GM11168 (cell line): ENCODE measurements at regions not wholly inside any gene's neighbourhood (a gene's known extent, or its start where the extent isn't known, plus 50 kb on each side); places are given as distances from the start of the nearest gene placed in this dataset.

ENCODE experiments used
- in situ Hi-C: fragments of 300-500 bp; cut with MboI; formaldehyde crosslinking; loops from one replicate; pipeline ENCODE4 v1.12.0; 2022; ENCODE audit warnings: low sequenced_read_pairs; ENCODE audit not compliant: unreplicated experiment

DNA sequence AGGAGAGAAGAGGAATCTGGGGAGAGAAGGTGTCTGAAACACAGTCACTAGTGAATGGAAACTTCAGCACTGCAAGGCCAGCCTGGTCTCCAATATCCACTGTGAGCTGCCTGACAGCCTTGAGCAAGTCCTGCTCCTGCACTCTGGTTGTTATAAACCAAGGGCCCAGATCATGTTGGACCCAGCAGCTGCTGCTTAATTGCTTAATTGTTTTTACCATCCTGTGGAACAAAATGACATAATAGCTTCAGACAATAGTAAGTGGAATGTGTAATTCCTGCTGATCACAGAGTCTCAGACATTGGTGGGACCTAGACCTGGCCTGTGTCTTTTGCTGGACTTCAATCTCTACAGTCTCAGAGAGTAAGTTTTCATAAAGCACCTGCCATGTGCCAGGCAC, 833.7 kb downstream of the TFAP2A start:
- in situ Hi-C loops = no loop called here

DNA sequence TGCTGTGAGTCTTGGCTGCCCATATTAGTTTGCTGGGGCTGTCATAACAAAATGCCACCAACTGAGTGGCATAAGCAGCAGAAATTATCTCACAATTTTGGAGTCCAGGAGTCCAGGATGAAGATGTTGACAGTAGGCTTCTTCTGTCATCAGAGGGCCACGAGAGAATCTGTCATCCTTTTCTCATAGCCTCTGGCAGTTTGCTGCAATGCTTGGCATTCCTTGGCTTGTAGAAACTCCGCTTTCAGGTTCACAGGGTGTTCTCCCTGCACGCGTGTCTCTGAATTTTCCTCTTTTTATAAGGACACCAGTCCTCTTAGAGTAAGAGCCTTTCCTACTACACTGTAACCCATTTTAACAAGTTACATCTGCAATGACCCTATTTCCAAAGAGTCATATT, 838.4 kb downstream of the TFAP2A start:
- in situ Hi-C loops = no loop called here

GRCh38 chr6:9566096-9566495, 848.8 kb downstream of the TFAP2A start:
- in situ Hi-C loops = no loop called here

DNA sequence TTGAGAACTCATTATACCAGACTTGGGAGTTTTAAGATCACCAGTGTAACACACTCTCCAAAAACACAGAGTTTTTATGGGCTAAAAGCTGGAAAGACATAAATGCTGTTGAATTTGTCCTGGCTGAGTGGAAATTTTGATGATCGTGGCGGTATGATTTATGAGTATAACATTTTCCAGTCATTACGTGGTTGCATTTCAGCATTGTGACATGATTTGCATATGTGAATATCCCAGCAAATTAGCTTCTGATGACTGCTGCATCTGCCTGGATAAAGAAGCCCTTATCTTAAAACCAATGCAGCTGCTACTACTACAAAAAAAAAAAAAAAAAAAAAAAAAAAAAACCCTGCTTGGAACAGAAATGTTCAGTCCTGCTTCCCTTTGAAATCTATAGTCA, 850.9 kb downstream of the TFAP2A start:
- in situ Hi-C loops = no loop called here

- in situ Hi-C loops = no loop called here
Measured at GRCh38 chr6:9563568-9563967, 851.3 kb downstream of the TFAP2A start.

DNA sequence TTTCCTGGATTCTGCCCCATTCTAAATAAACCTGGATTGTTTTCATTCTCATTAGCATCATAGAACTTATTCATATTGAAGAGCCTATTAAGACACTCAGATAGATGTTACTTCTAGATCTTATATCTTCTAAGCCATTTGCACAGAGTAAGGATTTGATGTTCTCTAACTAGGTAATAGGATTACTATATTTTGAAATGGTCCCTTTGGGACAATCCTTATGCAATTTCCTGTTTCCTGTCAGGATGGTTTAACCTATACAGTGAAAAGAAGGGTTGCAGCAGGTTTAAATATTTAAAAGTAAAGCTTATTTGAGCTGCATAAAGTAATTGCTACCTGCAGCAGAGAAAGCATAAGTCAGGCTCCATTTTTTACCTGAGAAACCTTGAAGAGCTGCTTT, 860.1 kb downstream of the TFAP2A start:
- in situ Hi-C loops = no loop called here

DNA sequence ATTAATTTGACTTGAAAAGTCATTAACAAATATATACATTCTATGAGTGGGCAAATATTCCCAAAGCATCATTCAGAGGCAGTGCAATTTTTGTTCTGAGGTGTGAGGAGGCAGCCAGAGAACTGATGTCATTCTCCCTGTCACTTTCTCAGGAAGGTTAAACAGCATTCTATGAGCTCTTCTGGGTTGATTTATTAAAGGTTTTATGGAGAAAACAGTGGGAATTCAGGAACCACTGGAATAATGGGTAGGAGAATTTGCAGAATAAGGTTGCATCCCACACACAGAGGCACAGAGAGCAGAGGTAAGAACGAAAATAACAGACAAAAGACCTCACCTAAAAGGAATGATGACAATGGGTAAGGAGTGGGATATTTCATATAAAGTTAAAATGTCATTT, 860.6 kb downstream of the TFAP2A start:
- in situ Hi-C loops = no loop called here

DNA sequence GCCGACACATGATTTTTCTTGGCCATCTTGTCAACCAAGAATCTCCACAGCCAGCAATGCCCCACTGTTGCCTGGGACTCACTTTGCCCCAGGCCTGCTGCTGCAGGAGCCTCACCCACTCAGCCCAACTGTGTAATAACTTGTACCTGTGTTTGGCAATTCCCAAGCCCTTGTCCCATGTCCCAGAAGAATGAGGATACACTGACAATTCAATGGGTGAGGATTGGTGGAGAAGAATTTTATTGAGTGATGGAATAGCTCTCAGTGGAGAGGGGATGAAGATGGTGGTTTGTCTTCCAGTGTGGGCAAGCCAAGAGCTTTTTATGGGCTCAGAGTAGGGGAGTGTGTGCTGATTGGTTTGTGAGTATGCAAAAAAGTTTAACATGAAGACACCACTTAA, 861.9 kb downstream of the TFAP2A start:
- in situ Hi-C loops = no loop called here

- in situ Hi-C loops = loop anchor here (25.0 kb wide), 1 partner anchor 894 kb away; no protein-coding TSS in a partner anchor
Measured at GRCh38 chr6:9543649-9544048, 871.2 kb downstream of the TFAP2A start.

DNA sequence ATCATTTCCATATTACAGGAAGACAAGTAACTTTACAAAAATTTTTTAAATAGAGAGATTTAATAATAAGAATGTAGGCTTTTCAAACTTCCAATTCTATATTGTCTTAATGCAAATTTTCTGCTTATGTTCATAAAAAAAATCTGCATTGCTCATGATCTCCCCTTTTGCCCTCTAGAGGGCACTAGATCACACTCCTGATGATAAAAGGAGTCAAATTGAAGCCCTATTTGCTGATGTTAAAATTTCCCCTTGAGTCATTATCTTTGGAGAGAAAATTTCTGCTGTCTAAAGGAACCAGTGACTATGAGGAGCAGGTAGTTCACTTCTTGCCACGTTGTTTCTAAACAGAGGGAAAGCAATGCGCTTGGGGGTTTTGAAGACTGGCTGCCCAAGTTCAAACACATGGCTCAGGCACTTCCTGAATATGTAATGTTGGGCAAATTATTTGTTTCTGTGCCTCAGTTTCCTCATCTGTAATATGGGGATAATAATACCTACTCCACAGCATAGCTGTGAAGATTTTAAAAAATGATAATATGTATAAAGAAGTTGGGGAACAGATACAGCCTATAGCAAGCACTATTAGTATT, 874.2 kb downstream of the TFAP2A start:
- in situ Hi-C loops = loop anchor here (25.0 kb wide), 1 partner anchor 897 kb away; no protein-coding TSS in a partner anchor

GRCh38 chr6:9540126-9540525, 874.7 kb downstream of the TFAP2A start:
- in situ Hi-C loops = loop anchor here (25.0 kb wide), 1 partner anchor 897 kb away; no protein-coding TSS in a partner anchor

DNA sequence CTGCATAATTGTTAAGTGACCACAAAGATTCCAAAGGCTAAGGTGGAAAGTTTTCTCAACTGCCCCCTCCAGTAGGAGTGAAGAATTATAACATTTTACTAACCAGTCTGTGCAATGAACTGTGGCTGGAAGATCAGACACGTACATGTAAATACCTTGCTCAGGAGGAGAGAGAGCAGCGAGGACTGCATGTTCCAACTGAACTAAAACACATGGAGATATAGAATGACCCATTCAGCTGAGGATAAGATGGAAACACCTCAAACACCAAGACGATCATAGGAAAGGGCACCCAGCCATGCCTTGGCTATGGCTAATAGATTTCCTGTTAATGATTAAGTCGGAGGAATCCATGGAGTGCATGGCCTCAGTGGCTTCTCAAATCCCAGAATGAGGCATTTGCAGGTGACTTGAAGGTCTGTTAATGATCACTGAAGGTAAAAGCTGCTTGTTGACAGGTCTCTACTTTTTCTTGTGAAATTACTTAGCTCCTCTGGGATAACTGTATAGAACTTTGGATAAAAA, 875.6 kb downstream of the TFAP2A start:
- in situ Hi-C loops = loop anchor here (25.0 kb wide), 1 partner anchor 898 kb away; no protein-coding TSS in a partner anchor

DNA sequence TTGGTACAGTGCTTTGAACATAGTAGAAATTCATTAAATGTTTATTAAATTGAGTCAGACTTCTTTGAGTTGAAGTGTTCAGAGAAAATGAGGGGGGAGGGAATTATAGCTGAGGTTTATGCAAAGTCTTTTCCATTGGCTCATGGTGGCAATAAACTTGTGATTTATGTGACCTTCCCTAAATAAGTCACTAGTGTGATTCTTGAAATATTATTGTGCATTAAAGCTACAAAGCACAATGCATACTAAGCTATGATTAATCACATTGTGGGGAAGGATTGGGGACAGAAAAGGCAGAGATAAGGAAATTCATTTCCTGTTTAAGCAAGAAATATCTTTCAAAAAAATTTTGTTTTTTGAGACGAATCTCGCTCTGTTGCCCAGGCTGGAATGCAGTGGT, 877.5 kb downstream of the TFAP2A start:
- in situ Hi-C loops = loop anchor here (25.0 kb wide), 1 partner anchor 900 kb away; no protein-coding TSS in a partner anchor

- in situ Hi-C loops = loop anchor here (25.0 kb wide), 1 partner anchor 902 kb away; no protein-coding TSS in a partner anchor
Measured at GRCh38 chr6:9535106-9535505, 879.8 kb downstream of the TFAP2A start.

- in situ Hi-C loops = loop anchor here (25.0 kb wide), 1 partner anchor 904 kb away; no protein-coding TSS in a partner anchor
Measured at GRCh38 chr6:9532621-9533557, 882.0 kb downstream of the TFAP2A start.

- in situ Hi-C loops = loop anchor here (25.0 kb wide), 1 partner anchor 910 kb away; no protein-coding TSS in a partner anchor
Measured at GRCh38 chr6:9527679-9528286, 887.1 kb downstream of the TFAP2A start.

DNA sequence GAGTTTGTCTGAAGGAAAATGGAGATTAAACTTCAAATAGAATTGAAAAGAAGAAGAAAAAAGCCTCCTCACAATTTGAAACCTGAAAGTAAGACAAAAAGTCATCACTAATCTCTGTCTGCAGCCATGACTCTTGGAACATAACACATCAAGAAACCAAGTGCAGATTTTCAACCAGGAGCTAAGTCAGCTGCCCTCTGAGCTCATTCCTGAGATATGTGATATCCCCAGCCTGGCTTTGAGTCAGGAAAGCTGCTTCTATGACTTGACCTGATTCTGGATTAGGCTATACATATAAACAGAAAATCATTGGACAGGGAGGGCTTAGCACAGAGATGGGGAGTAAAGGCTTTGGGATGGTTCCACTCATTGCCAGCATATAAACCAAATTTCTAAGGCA, 891.4 kb downstream of the TFAP2A start:
- in situ Hi-C loops = no loop called here

- in situ Hi-C loops = no loop called here
Measured at GRCh38 chr6:9522101-9522500, 892.8 kb downstream of the TFAP2A start.

DNA sequence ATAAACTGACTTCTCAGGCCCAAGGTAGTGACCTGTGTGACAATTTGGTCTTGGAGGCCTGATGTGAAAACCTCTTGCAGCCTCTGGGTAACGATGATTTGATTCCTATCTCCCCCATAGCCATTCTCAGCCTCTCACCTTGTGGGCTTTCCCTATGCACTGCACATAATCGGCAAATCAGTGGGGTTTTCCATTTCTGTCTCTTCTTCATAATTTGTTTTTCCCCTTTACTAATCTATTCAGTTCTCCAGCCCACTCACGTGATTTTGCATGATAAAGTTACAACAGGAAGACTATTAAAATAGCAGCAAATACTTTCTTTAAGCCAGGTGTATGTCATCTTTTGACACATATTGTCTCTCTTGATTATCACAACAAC, 893.7 kb downstream of the TFAP2A start:
- in situ Hi-C loops = no loop called here

DNA sequence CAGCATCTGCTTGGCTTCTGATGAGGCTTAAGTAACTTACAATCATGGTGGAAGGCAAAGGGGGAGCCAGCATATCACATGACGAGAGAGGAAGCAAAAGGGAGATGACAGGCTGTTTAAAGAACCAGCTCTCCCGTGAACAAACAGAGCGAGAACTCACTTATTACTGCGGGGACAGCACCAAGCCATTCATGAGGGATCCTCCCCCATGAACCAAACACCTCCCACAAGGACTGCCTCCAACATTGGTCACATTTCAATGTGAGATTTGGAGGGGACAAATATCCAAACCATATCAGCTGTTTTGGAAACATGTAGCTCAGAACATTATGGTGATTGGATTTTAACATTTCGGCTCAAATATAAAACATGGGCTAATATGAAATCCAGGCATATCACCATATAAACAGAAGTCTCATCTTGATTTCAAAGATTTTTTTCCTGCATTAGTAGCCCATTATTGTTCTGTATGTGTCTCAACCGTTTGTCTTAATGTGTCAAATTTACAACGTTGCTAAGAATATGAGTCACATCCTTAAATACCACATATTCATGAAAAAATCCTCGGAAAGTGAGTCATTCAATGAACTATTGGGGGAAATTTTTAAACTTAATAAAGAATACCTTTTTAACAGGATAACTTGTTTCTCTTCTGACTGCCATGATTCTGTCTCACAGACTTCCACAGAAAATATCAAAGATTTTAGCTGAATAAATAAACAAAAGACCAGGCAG, 894.3 kb downstream of the TFAP2A start:
- in situ Hi-C loops = no loop called here
